ENCODE measurements at regions not wholly inside any gene's neighbourhood (a gene's known extent, or its start where the extent isn't known, plus 50 kb on each side); places are given as distances from the start of the nearest gene placed in this dataset.

DNA sequence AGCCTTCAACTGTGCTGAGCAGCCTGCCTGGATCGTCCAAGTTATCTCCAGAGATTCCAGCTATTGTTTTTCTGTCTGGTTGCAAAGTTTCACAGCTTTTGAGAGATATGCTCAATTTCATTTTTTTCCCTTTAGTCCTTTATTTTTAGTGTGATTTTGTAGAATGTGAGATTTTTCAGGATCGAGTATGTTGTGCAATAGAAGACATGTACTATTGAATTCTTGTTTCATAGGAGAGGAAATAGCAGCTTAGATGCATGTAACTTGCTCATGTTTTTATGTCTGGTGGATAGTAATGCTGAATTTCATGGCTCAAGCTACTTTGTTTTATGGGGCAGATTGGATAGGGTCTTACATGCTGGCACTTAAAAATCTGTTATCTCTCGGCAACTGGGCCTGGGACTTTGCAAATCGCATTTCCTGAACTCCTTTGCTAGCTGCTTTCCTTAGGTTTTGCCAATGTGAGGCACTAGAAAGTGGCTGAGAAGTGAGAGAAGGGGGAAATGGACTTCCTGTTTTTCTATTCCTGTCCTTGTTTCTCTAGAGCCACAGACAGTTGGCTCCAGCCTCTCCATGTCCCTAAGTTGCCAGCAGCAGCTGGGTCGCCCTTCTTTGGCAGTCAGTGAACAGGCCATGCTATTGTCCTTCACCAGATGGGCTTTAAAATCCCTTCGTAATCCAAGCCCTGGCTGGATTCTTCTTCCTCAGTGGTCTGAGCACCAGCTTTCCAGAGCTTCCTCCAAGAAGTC is 101.4 kb upstream of the PDE4B start:
- DNase-seq (ENCODE audit: low spot score), result no peak
- no peak overlapping the region for H3K27ac ChIP-seq (ENCODE audit: low read depth, low read length, poor library complexity, severe bottlenecking)
- no peaks in the 10 kb centered on the region for H3K36me3 ChIP-seq (ENCODE audit: insufficient read depth, low read length, poor library complexity, severe bottlenecking)
- H3K9me3 ChIP-seq (ENCODE audit: low read depth, low read length, poor library complexity, severe bottlenecking), result no peaks in the 10 kb centered on the region
- POLR2A ChIA-PET (ENCODE audit: low non-redundant PET), result no interaction called here
- no peak overlapping the region for H3K4me3 ChIP-seq (ENCODE audit: low read depth, low read length, poor library complexity, severe bottlenecking)
- CTCF ChIA-PET, result no interaction called here
- intact Hi-C loops (cut with micrococcal nuclease; ENCODE audit: unreplicated experiment), result loop anchor here (5.0 kb wide), 1 partner anchor 756 kb away; no protein-coding TSS in a partner anchor
- TF ChIP-seq, protein P1, sequence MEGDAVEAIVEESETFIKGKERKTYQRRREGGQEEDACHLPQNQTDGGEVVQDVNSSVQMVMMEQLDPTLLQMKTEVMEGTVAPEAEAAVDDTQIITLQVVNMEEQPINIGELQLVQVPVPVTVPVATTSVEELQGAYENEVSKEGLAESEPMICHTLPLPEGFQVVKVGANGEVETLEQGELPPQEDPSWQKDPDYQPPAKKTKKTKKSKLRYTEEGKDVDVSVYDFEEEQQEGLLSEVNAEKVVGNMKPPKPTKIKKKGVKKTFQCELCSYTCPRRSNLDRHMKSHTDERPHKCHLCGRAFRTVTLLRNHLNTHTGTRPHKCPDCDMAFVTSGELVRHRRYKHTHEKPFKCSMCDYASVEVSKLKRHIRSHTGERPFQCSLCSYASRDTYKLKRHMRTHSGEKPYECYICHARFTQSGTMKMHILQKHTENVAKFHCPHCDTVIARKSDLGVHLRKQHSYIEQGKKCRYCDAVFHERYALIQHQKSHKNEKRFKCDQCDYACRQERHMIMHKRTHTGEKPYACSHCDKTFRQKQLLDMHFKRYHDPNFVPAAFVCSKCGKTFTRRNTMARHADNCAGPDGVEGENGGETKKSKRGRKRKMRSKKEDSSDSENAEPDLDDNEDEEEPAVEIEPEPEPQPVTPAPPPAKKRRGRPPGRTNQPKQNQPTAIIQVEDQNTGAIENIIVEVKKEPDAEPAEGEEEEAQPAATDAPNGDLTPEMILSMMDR (conservative IDR thresholded peaks at IDR 0.05; ENCODE audit: low read depth, low read length), result no peak
- TF ChIP-seq EZH2 (IDR thresholded peaks at IDR 0.05; ENCODE audit: borderline replicate concordance, low read depth, low read length, poor library complexity, severe bottlenecking), result no peak
- no peaks in the 10 kb centered on the region for H3K27me3 ChIP-seq (replicated peaks; ENCODE audit: insufficient read depth, low read depth, low read length, poor library complexity)
- no TSS peak for BruUV-seq (replicated peaks)
- peaks cover 4% of the 10 kb centered on the region for H3K4me1 ChIP-seq (ENCODE audit: insufficient read depth, low read length, poor library complexity, severe bottlenecking)

DNA sequence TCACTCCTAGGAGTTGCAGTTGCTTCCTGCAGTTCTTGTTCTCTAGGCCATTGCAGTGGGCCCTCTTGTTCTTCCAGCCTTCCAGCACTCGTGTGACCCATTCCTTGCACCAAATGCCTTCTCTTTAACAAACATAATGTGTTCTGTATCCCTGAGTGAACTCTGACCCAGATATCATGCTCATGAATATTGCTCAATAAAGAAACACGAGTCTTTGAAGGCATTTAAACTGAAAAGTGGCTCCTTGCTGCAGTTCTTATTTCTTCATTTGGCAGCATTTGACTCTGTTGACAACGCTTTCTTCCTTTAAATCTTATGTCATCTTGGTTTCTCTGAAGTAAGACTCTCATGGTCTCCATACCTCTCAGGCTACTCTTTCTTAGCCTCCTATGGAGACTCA is 100.7 kb upstream of the PDE4B start:
- no peak for TF ChIP-seq EZH2 (IDR thresholded peaks at IDR 0.05; ENCODE audit: borderline replicate concordance, low read depth, low read length, poor library complexity, severe bottlenecking)
- TF ChIP-seq, protein P1 (conservative IDR thresholded peaks at IDR 0.05; ENCODE audit: low read depth, low read length), result no peak
- BruUV-seq (replicated peaks), result no TSS peak
- Histone ChIP-seq H3K9me3 (ENCODE audit: low read depth, low read length, poor library complexity, severe bottlenecking) (no peaks in the 10 kb centered on the region), H3K4me3 (ENCODE audit: low read depth, low read length, poor library complexity, severe bottlenecking) (no peak overlapping the region), H3K36me3 (ENCODE audit: insufficient read depth, low read length, poor library complexity, severe bottlenecking) (no peaks in the 10 kb centered on the region), H3K27me3 (replicated peaks; ENCODE audit: insufficient read depth, low read depth, low read length, poor library complexity) (no peaks in the 10 kb centered on the region), H3K27ac (ENCODE audit: low read depth, low read length, poor library complexity, severe bottlenecking) (no peak overlapping the region), H3K4me1 (ENCODE audit: insufficient read depth, low read length, poor library complexity, severe bottlenecking) (peaks cover 4% of the 10 kb centered on the region)
- no peak for DNase-seq (ENCODE audit: low spot score)
- ChIA-PET POLR2A (ENCODE audit: low non-redundant PET) (no interaction called here), CTCF (no interaction called here)
- intact Hi-C loops (cut with micrococcal nuclease; ENCODE audit: unreplicated experiment), result loop anchor here (5.0 kb wide), 1 partner anchor 755 kb away; no protein-coding TSS in a partner anchor

DNA sequence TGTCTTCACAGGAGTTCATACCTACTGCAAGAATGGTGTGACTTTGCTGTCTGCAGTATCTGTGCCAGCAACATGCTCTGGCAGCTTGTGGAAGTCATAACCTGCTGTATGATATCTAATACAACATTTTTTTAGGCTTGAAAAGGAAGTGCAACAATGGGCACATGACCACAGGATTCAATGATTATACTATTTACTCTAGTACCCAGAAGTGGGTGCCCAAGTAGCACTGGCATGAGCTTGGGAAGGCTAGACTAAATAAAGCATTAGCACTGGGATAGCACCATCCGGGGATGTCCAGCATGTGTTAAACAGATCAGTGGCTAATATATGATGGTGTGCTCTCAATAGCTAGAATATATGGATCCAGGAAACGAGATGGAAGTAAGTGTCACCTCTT is 98.6 kb upstream of the PDE4B start:
- no peak for DNase-seq (ENCODE audit: low spot score)
- intact Hi-C loops (cut with micrococcal nuclease; ENCODE audit: unreplicated experiment), result loop anchor here (5.0 kb wide), 1 partner anchor 753 kb away; no protein-coding TSS in a partner anchor
- H3K36me3 ChIP-seq (ENCODE audit: insufficient read depth, low read length, poor library complexity, severe bottlenecking), result no peaks in the 10 kb centered on the region
- H3K4me1 ChIP-seq (ENCODE audit: insufficient read depth, low read length, poor library complexity, severe bottlenecking), result no peaks in the 10 kb centered on the region
- BruUV-seq (replicated peaks), result no TSS peak
- H3K27me3 ChIP-seq (replicated peaks; ENCODE audit: insufficient read depth, low read depth, low read length, poor library complexity), result no peaks in the 10 kb centered on the region
- POLR2A ChIA-PET (ENCODE audit: low non-redundant PET), result no interaction called here
- no peak for TF ChIP-seq EZH2 (IDR thresholded peaks at IDR 0.05; ENCODE audit: borderline replicate concordance, low read depth, low read length, poor library complexity, severe bottlenecking)
- TF ChIP-seq, protein P1 (conservative IDR thresholded peaks at IDR 0.05; ENCODE audit: low read depth, low read length), result no peak
- no peak overlapping the region for H3K27ac ChIP-seq (ENCODE audit: low read depth, low read length, poor library complexity, severe bottlenecking)
- H3K4me3 ChIP-seq (ENCODE audit: low read depth, low read length, poor library complexity, severe bottlenecking), result no peak overlapping the region
- H3K9me3 ChIP-seq (ENCODE audit: low read depth, low read length, poor library complexity, severe bottlenecking), result no peaks in the 10 kb centered on the region
- CTCF ChIA-PET, result no interaction called here

Data from A673 (cell line).